HFFc6 (cell line): ENCODE measurements at regions not wholly inside any gene's neighbourhood (a gene's known extent, or its start where the extent isn't known, plus 50 kb on each side); places are given as distances from the start of the nearest gene placed in this dataset.

Experiments
- DNase-seq: peaks from one replicate; pipeline ENCODE4 v3.0.0-alpha.2; 2018
- H3K27ac Mint-ChIP-seq: 2 replicates; pipeline ENCODE4 v1.8.0; 2020; ENCODE audit warnings: mild to moderate bottlenecking, mixed read lengths
- H3K27me3 Mint-ChIP-seq: 2 replicates; pipeline ENCODE4 v1.8.0; 2021; ENCODE audit warnings: mild to moderate bottlenecking, moderate library complexity, mixed read lengths; ENCODE audit not compliant: insufficient read depth
- H3K36me3 Mint-ChIP-seq: 2 replicates; pipeline ENCODE4 v1.8.0; 2021; ENCODE audit warnings: low read depth, mixed read lengths
- H3K4me1 Mint-ChIP-seq: 2 replicates; pipeline ENCODE4 v1.8.0; 2020; ENCODE audit warnings: low read depth, mixed read lengths
- H3K4me3 Mint-ChIP-seq: 2 replicates; pipeline ENCODE4 v1.8.0; 2020; ENCODE audit warnings: mild to moderate bottlenecking, moderate library complexity, mixed read lengths
- H3K9me3 Mint-ChIP-seq: 2 replicates; pipeline ENCODE4 v1.8.0; 2020; ENCODE audit warnings: mild to moderate bottlenecking, mixed read lengths
- CTCF ChIP-seq: fragments of 200-600 bp; sonication (generic); IDR thresholded peaks from 2 replicates; pipeline ENCODE4 v1.5.0; 2021; ENCODE audit warnings: antibody characterized with exemption, mild to moderate bottlenecking

- H3K27ac Mint-ChIP-seq, result no peak overlapping the region
- no peaks in the 10 kb centered on the region for H3K27me3 Mint-ChIP-seq
- no peaks in the 10 kb centered on the region for H3K4me1 Mint-ChIP-seq
- no peak for TF ChIP-seq CTCF
- no peak for DNase-seq
- no peak overlapping the region for H3K4me3 Mint-ChIP-seq
- no peaks in the 10 kb centered on the region for H3K9me3 Mint-ChIP-seq
- no peaks in the 10 kb centered on the region; the same call in 1 of the 2 replicates for H3K36me3 Mint-ChIP-seq
Measured at GRCh38 chr12:18975933-18976332, 153.6 kb upstream of the PLEKHA5 start.

- H3K27me3 Mint-ChIP-seq, result no peaks in the 10 kb centered on the region
- no peak overlapping the region for H3K4me3 Mint-ChIP-seq
- H3K4me1 Mint-ChIP-seq, result no peaks in the 10 kb centered on the region
- DNase-seq, result no peak
- H3K9me3 Mint-ChIP-seq, result no peaks in the 10 kb centered on the region
- H3K27ac Mint-ChIP-seq, result no peak overlapping the region
- TF ChIP-seq CTCF, result no peak
- H3K36me3 Mint-ChIP-seq, result no peaks in the 10 kb centered on the region; the same call in 1 of the 2 replicates
Measured at GRCh38 chr12:18979401-18980126, 150.0 kb upstream of the PLEKHA5 start.

- DNase-seq, result no peak
- TF ChIP-seq CTCF, result no peak
- Mint-ChIP-seq H3K9me3 (no peaks in the 10 kb centered on the region), H3K4me3 (no peak overlapping the region), H3K4me1 (no peaks in the 10 kb centered on the region), H3K27ac (no peak overlapping the region), H3K27me3 (no peaks in the 10 kb centered on the region), H3K36me3 (no peaks in the 10 kb centered on the region; the same call in 1 of the 2 replicates)
Measured at GRCh38 chr12:18981732-18982131, 147.8 kb upstream of the PLEKHA5 start.

GRCh38 chr12:18982226-18982949 is 147.1 kb upstream of the PLEKHA5 start:
- no peak for DNase-seq
- Mint-ChIP-seq H3K4me3 (no peak overlapping the region), H3K36me3 (no peaks in the 10 kb centered on the region), H3K9me3 (no peaks in the 10 kb centered on the region), H3K27me3 (no peaks in the 10 kb centered on the region), H3K27ac (no peak overlapping the region), H3K4me1 (no peaks in the 10 kb centered on the region)
- TF ChIP-seq CTCF, result no peak

- Mint-ChIP-seq H3K36me3 (no peaks in the 10 kb centered on the region), H3K9me3 (no peaks in the 10 kb centered on the region), H3K4me1 (no peaks in the 10 kb centered on the region), H3K27ac (no peak overlapping the region), H3K4me3 (no peak overlapping the region), H3K27me3 (no peaks in the 10 kb centered on the region; the same call in 1 of the 2 replicates)
- no peak for TF ChIP-seq CTCF
- DNase-seq, result no peak
Measured at GRCh38 chr12:18983854-18984253, 145.7 kb upstream of the PLEKHA5 start.
